IMR-90 (cell line): ENCODE measurements at regions not wholly inside any gene's neighbourhood (a gene's known extent, or its start where the extent isn't known, plus 50 kb on each side); places are given as distances from the start of the nearest gene placed in this dataset.

Source experiments
- ATAC-seq: fragments of 200-7000 bp; cut with Tn5 transposase; 2 replicates; pipeline ENCODE4 v1.9.1; 2020; ENCODE audit warnings: low read depth, mild to moderate bottlenecking, moderate library complexity
- BruUV-seq: library from RNA; stranded (reverse); fragments of 400-500 nt; replicated peaks from 2 replicates; lab custom pipeline; 2021; lab: Mats Ljungman, UMichigan
- CTCF ChIA-PET: fragments of 300-600 bp; formaldehyde crosslinking; extraction: SDS; loops from one replicate; lab custom pipeline; 2021; ENCODE audit warnings: antibody characterized with exemption; lab: Yijun Ruan, JAX
- POLR2A ChIA-PET: fragments of 300-600 bp; sonication (Branson Sonifier 250); formaldehyde crosslinking; loops from one replicate; lab custom pipeline; 2022; ENCODE audit warnings: antibody characterized with exemption; ENCODE audit not compliant: unreplicated experiment; lab: Charles Lee
- DNase-seq: peaks from one replicate; pipeline ENCODE4 v3.0.0; 2013
- H2AFZ ChIP-seq: replicated peaks from 2 replicates; pipeline ENCODE3; 2013; ENCODE audit warnings: low read length, mild to moderate bottlenecking; ENCODE audit not compliant: poor library complexity
- H2AK5ac ChIP-seq: 2 replicates; pipeline ENCODE4 v1.6.1; 2013; ENCODE audit warnings: low read depth, low read length, inconsistent platforms
- H2AK9ac ChIP-seq: replicated peaks from 2 replicates; pipeline ENCODE3; 2013; ENCODE audit warnings: mild to moderate bottlenecking, low read depth, low read length, moderate library complexity; ENCODE audit not compliant: poor library complexity
- H2BK120ac ChIP-seq: 2 replicates; pipeline ENCODE4 v1.6.1; 2013; ENCODE audit warnings: low read depth, low read length, inconsistent platforms
- H2BK15ac ChIP-seq: 3 replicates; pipeline ENCODE4 v1.6.1; 2013; ENCODE audit warnings: low read depth, low read length, inconsistent platforms
- H2BK20ac ChIP-seq: 2 replicates; pipeline ENCODE4 v1.6.1; 2013; ENCODE audit warnings: low read depth, mild to moderate bottlenecking, inconsistent platforms, low read length, moderate library complexity
- H2BK5ac ChIP-seq: 2 replicates; pipeline ENCODE4 v1.6.1; 2013; ENCODE audit warnings: mild to moderate bottlenecking, low read depth, low read length, inconsistent platforms; ENCODE audit not compliant: poor library complexity, severe bottlenecking
- H3K14ac ChIP-seq: replicated peaks from 2 replicates; pipeline ENCODE4 v1.6.1; 2013; ENCODE audit warnings: low read depth, low read length, inconsistent platforms
- H3K18ac ChIP-seq: 2 replicates; pipeline ENCODE4 v1.6.1; 2013; ENCODE audit warnings: low read depth, low read length, control low read depth
- H3K23ac ChIP-seq: 2 replicates; pipeline ENCODE4 v1.6.1; 2013; ENCODE audit warnings: low read depth, low read length, inconsistent platforms
- H3K27ac ChIP-seq: 2 replicates; pipeline ENCODE4 v1.5.1; 2013; ENCODE audit warnings: mild to moderate bottlenecking, control low read depth, low read length; ENCODE audit not compliant: insufficient read depth
- H3K27me3 ChIP-seq: 2 replicates; pipeline ENCODE4 v1.6.1; 2013; ENCODE audit warnings: low read length; ENCODE audit not compliant: control insufficient read depth, insufficient read depth
- H3K36me3 ChIP-seq: 2 replicates; pipeline ENCODE4 v1.6.1; 2013; ENCODE audit warnings: low read length, mixed read lengths; ENCODE audit not compliant: control insufficient read depth, insufficient read depth
- H3K4ac ChIP-seq: 2 replicates; pipeline ENCODE4 v1.6.1; 2013; ENCODE audit warnings: low read depth, low read length, inconsistent platforms
- H3K4me1 ChIP-seq: 2 replicates; pipeline ENCODE4 v1.6.1; 2013; ENCODE audit warnings: low read length, mixed read lengths; ENCODE audit not compliant: control insufficient read depth, insufficient read depth
- H3K4me2 ChIP-seq: 2 replicates; pipeline ENCODE4 v1.6.1; 2013; ENCODE audit warnings: low read depth, mild to moderate bottlenecking, control low read depth, low read length, moderate library complexity
- H3K4me3 ChIP-seq: 2 replicates; pipeline ENCODE4 v1.5.1; 2013; ENCODE audit warnings: low read depth, mild to moderate bottlenecking, control low read depth, low read length, moderate library complexity; ENCODE audit not compliant: insufficient read depth
- H3K56ac ChIP-seq: 2 replicates; pipeline ENCODE4 v1.6.1; 2013; ENCODE audit warnings: low read length, inconsistent platforms; ENCODE audit not compliant: insufficient read depth; ENCODE audit errors: extremely low read depth
- H3K79me1 ChIP-seq, 2 experiments: 2 replicates each; pipeline ENCODE4 v1.6.1; 2013; ENCODE audit warnings: low read length in 2 of 2, inconsistent platforms in 1 of 2, low read depth in 1 of 2
- H3K9ac ChIP-seq: 2 replicates; pipeline ENCODE4 v1.6.1; 2013; ENCODE audit warnings: low read depth, low read length, control low read depth
- H3K9me1 ChIP-seq: 2 replicates; pipeline ENCODE4 v1.6.1; 2013; ENCODE audit warnings: low read length, inconsistent platforms; ENCODE audit not compliant: insufficient read depth
- H3K9me3 ChIP-seq: 2 replicates; pipeline ENCODE4 v1.6.1; 2013; ENCODE audit warnings: low read length; ENCODE audit not compliant: control insufficient read depth, insufficient read depth
- H4K20me1 ChIP-seq: 2 replicates; pipeline ENCODE4 v1.6.1; 2013; ENCODE audit warnings: low read length, inconsistent platforms; ENCODE audit not compliant: insufficient read depth
- H4K5ac ChIP-seq: 2 replicates; pipeline ENCODE4 v1.6.1; 2013; ENCODE audit warnings: mild to moderate bottlenecking, low read depth, low read length, control low read depth
- H4K8ac ChIP-seq, 2 experiments: 2 replicates each; pipeline ENCODE4 v1.6.1; 2013; ENCODE audit warnings: low read depth in 2 of 2, low read length in 2 of 2, control low read depth in 1 of 2, inconsistent platforms in 1 of 2
- H4K91ac ChIP-seq: 2 replicates; pipeline ENCODE4 v1.6.1; 2013; ENCODE audit warnings: low read depth, low read length, inconsistent platforms; ENCODE audit not compliant: insufficient read depth
- CEBPB ChIP-seq: IDR thresholded peaks from 2 replicates; pipeline ENCODE4 v1.6.1; 2012; ENCODE audit warnings: low read depth, low read length, improper control_type of control experiment
- CHD1 ChIP-seq: IDR thresholded peaks from 2 replicates; pipeline ENCODE4 v1.6.1; 2012; ENCODE audit warnings: low read depth, low read length, improper control_type of control experiment
- ELK1 ChIP-seq: fragments of 150-350 bp; IDR thresholded peaks from 2 replicates; pipeline ENCODE4 v1.6.1; 2016; ENCODE audit warnings: low read depth, mild to moderate bottlenecking, low read length, moderate library complexity, borderline replicate concordance
- FOS ChIP-seq: fragments of 150-350 bp; IDR thresholded peaks from 2 replicates; pipeline ENCODE4 v1.6.1; 2016; ENCODE audit warnings: low read depth, low read length
- MAFK ChIP-seq: IDR thresholded peaks from 2 replicates; pipeline ENCODE4 v1.6.1; 2012; ENCODE audit warnings: low read depth, low read length, improper control_type of control experiment
- MAZ ChIP-seq: IDR thresholded peaks from 2 replicates; pipeline ENCODE4 v1.6.1; 2012; ENCODE audit warnings: low read depth, mild to moderate bottlenecking, low read length, improper control_type of control experiment, moderate library complexity, borderline replicate concordance
- MXI1 ChIP-seq: IDR thresholded peaks from 2 replicates; pipeline ENCODE4 v1.6.1; 2012; ENCODE audit warnings: low read depth, mild to moderate bottlenecking, low read length, moderate library complexity, borderline replicate concordance
- NFE2L2 ChIP-seq: fragments of 150-350 bp; IDR thresholded peaks from 2 replicates; pipeline ENCODE4 v1.6.1; 2016; ENCODE audit warnings: low read depth, mild to moderate bottlenecking, low read length
- POLR2A ChIP-seq: IDR thresholded peaks from 2 replicates; pipeline ENCODE4 v1.6.1; 2012; ENCODE audit warnings: mild to moderate bottlenecking, low read depth, low read length
- RAD21 ChIP-seq: IDR thresholded peaks from 2 replicates; pipeline ENCODE4 v1.6.1; 2012; ENCODE audit warnings: low read length, improper control_type of control experiment
- RFX5 ChIP-seq: IDR thresholded peaks from 2 replicates; pipeline ENCODE4 v1.8.0; 2012; ENCODE audit warnings: low read depth, mild to moderate bottlenecking, low read length, moderate library complexity
- SMC3 ChIP-seq: fragments of 150-350 bp; IDR thresholded peaks from 2 replicates; pipeline ENCODE4 v1.6.1; 2016; ENCODE audit warnings: low read depth, mild to moderate bottlenecking, antibody characterized with exemption, low read length, moderate library complexity
- USF2 ChIP-seq: fragments of 150-350 bp; IDR thresholded peaks from 2 replicates; pipeline ENCODE4 v1.6.1; 2017; ENCODE audit warnings: mild to moderate bottlenecking, antibody characterized with exemption, low read length, low read depth
- WGBS, 2 experiments: methylation state at CpG; one replicate each; pipeline versions ENCODE4 v1.1.5 to v1.1.7; 2013; ENCODE audit warnings: missing lambda C conversion rate in 2 of 2; ENCODE audit not compliant: insufficient read length in 1 of 2; ENCODE audit errors: extremely low coverage in 2 of 2; 5-methylcytosine and 5-hydroxymethylcytosine counted together
- dilution Hi-C: fragments of 300-500 bp; cut with HindIII; formaldehyde crosslinking; loops from one replicate; pipeline ENCODE4 v1.14.3; 2018; ENCODE audit warnings: low sequenced_read_pairs; ENCODE audit not compliant: unreplicated experiment
- in situ Hi-C: fragments of 300-500 bp; cut with MboI; formaldehyde crosslinking; loops from 3 replicates; pipeline ENCODE4 v1.14.3; 2019; ENCODE audit warnings: low sequenced_read_pairs, inconsistent platforms, mixed read lengths
- intact Hi-C: fragments of 100-400 bp; cut with micrococcal nuclease; formaldehyde crosslinking; loops from 2 replicates; pipeline ENCODE4 v1.10.0; 2022

- Histone ChIP-seq H3K79me1 (no peaks in the 10 kb centered on the region), H3K4me1 (no peaks in the 10 kb centered on the region), H3K23ac (no peak overlapping the region), H3K14ac (no peak overlapping the region), H3K18ac (no peak overlapping the region), H3K9ac (no peak overlapping the region), H4K20me1 (no peaks in the 10 kb centered on the region), H4K5ac (no peak overlapping the region), H2AK5ac (no peak overlapping the region), H3K27me3 (no peaks in the 10 kb centered on the region), H2AFZ (no peak overlapping the region), H3K4me3 (no peak overlapping the region), H4K91ac (no peak overlapping the region), H3K27ac (no peak overlapping the region), H3K9me3 (no peaks in the 10 kb centered on the region), H2BK5ac (no peak overlapping the region), H3K9me1 (no peaks in the 10 kb centered on the region), H2BK120ac (no peak overlapping the region), H2BK20ac (no peak overlapping the region), H3K4me2 (no peak overlapping the region), H3K4ac (no peak overlapping the region), H2BK15ac (no peak overlapping the region), H3K36me3 (no peaks in the 10 kb centered on the region), H3K56ac (no peak overlapping the region), H4K8ac (no peak overlapping the region), H2AK9ac (no peak overlapping the region)
- TF ChIP-seq FOS (no peak), POLR2A (no peak), MXI1 (no peak), CHD1 (no peak), NFE2L2 (no peak), RAD21 (no peak), ELK1 (no peak), CEBPB (no peak), USF2 (no peak), SMC3 (no peak), RFX5 (no peak), MAZ (no peak), MAFK (no peak)
- POLR2A ChIA-PET = no interaction called here
- intact Hi-C loops = no loop called here
- dilution Hi-C loops = no loop called here
- BruUV-seq = no TSS peak
- DNase-seq (no peak), ATAC-seq (no peak)
- CTCF ChIA-PET = no interaction called here
- no CpG with 5 or more reads among the region's 1 CpG for WGBS, 2 experiments
- in situ Hi-C loops = no loop called here
Observed at GRCh38 chr1:88274431-88274830, 409.6 kb upstream of the PKN2 start.
